IPS DF 6.9 (cell line): ENCODE measurements at regions not wholly inside any gene's neighbourhood (a gene's known extent, or its start where the extent isn't known, plus 50 kb on each side); places are given as distances from the start of the nearest gene placed in this dataset.

Experiments used
- DNase-seq: peaks from one replicate; pipeline ENCODE4 v3.0.0-alpha.2; 2013; ENCODE audit warnings: low read depth, low spot score
- H3K27ac ChIP-seq: one replicate; pipeline ENCODE4 v1.5.1; 2013; ENCODE audit warnings: low read length, control low read depth
- H3K27me3 ChIP-seq: 2 replicates; pipeline ENCODE4 v1.6.1; 2013; ENCODE audit warnings: mild to moderate bottlenecking, low read length; ENCODE audit not compliant: control insufficient read depth, insufficient read depth
- H3K36me3 ChIP-seq: 2 replicates; pipeline ENCODE4 v1.6.1; 2013; ENCODE audit warnings: low read length; ENCODE audit not compliant: control insufficient read depth, insufficient read depth
- H3K4me1 ChIP-seq: 2 replicates; pipeline ENCODE4 v1.6.1; 2013; ENCODE audit warnings: low read length; ENCODE audit not compliant: control insufficient read depth, insufficient read depth
- H3K4me3 ChIP-seq: 2 replicates; pipeline ENCODE4 v1.5.1; 2013; ENCODE audit warnings: mild to moderate bottlenecking, low read length
- H3K9me3 ChIP-seq: 2 replicates; pipeline ENCODE4 v1.6.1; 2013; ENCODE audit warnings: low read length, inconsistent platforms; ENCODE audit not compliant: control insufficient read depth, insufficient read depth
- WGBS: extraction: QIAGEN DNeasy Blood & Tissue Kit; methylation state at CpG from one replicate; pipeline ENCODE4 v1.1.7; 2013; ENCODE audit warnings: mixed read lengths, missing lambda C conversion rate; ENCODE audit not compliant: insufficient read length, insufficient coverage; 5-methylcytosine and 5-hydroxymethylcytosine counted together

GRCh38 chr19:30074096-30074495, 132.1 kb downstream of the URI1 start:
- Histone ChIP-seq H3K9me3 (no peaks in the 10 kb centered on the region), H3K36me3 (no peaks in the 10 kb centered on the region), H3K4me1 (no peaks in the 10 kb centered on the region; the same call in 1 of the 2 replicates), H3K27me3 (no peaks in the 10 kb centered on the region), H3K4me3 (no peak overlapping the region), H3K27ac (no peak overlapping the region)
- no peak for DNase-seq
- no CpG with 5 or more reads among the region's 7 CpGs for WGBS

GRCh38 chr19:30074741-30075715, 133.0 kb downstream of the URI1 start:
- Histone ChIP-seq H3K4me3 (no peak overlapping the region), H3K9me3 (no peaks in the 10 kb centered on the region), H3K27ac (no peak overlapping the region), H3K36me3 (no peaks in the 10 kb centered on the region), H3K27me3 (no peaks in the 10 kb centered on the region), H3K4me1 (no peaks in the 10 kb centered on the region; the same call in 1 of the 2 replicates)
- DNase-seq = no peak
- 100% methylated on average over 1 of the region's 12 CpGs for WGBS

GRCh38 chr19:30076101-30076551, 134.1 kb downstream of the URI1 start:
- DNase-seq = no peak
- Histone ChIP-seq H3K4me1 (no peaks in the 10 kb centered on the region; the same call in 1 of the 2 replicates), H3K36me3 (no peaks in the 10 kb centered on the region), H3K9me3 (no peaks in the 10 kb centered on the region), H3K27ac (no peak overlapping the region), H3K4me3 (no peak overlapping the region), H3K27me3 (no peaks in the 10 kb centered on the region)
- no CpG with 5 or more reads among the region's 11 CpGs for WGBS

- no CpG with 5 or more reads among the region's 14 CpGs for WGBS
- H3K36me3 ChIP-seq = no peaks in the 10 kb centered on the region
- H3K9me3 ChIP-seq = no peaks in the 10 kb centered on the region
- no peak for DNase-seq
- H3K4me1 ChIP-seq = no peaks in the 10 kb centered on the region; the same call in 1 of the 2 replicates
- no peak overlapping the region for H3K4me3 ChIP-seq
- no peak overlapping the region for H3K27ac ChIP-seq
- no peaks in the 10 kb centered on the region for H3K27me3 ChIP-seq
Measured at GRCh38 chr19:30076751-30077670, 135.0 kb downstream of the URI1 start.

GRCh38 chr19:30077851-30078355, 135.9 kb downstream of the URI1 start:
- Histone ChIP-seq H3K36me3 (no peaks in the 10 kb centered on the region), H3K27me3 (no peaks in the 10 kb centered on the region), H3K4me3 (no peak overlapping the region), H3K9me3 (no peaks in the 10 kb centered on the region), H3K27ac (no peak overlapping the region), H3K4me1 (no peaks in the 10 kb centered on the region; the same call in 1 of the 2 replicates)
- DNase-seq = no peak
- no CpG with 5 or more reads among the region's 10 CpGs for WGBS

GRCh38 chr19:30078381-30078910, 136.4 kb downstream of the URI1 start:
- Histone ChIP-seq H3K27ac (no peak overlapping the region), H3K4me1 (no peaks in the 10 kb centered on the region; the same call in 1 of the 2 replicates), H3K9me3 (no peaks in the 10 kb centered on the region), H3K36me3 (no peaks in the 10 kb centered on the region), H3K27me3 (no peaks in the 10 kb centered on the region), H3K4me3 (no peak overlapping the region)
- no CpG with 5 or more reads among the region's 5 CpGs for WGBS
- DNase-seq = no peak

- Histone ChIP-seq H3K4me3 (no peak overlapping the region), H3K36me3 (no peaks in the 10 kb centered on the region), H3K9me3 (no peaks in the 10 kb centered on the region), H3K4me1 (no peaks in the 10 kb centered on the region; the same call in 1 of the 2 replicates), H3K27me3 (no peaks in the 10 kb centered on the region), H3K27ac (no peak overlapping the region)
- no CpG with 5 or more reads among the region's 4 CpGs for WGBS
- no peak for DNase-seq
Measured at GRCh38 chr19:30079200-30079599, 137.2 kb downstream of the URI1 start.

GRCh38 chr19:30082168-30082567, 140.1 kb downstream of the URI1 start:
- Histone ChIP-seq H3K9me3 (no peaks in the 10 kb centered on the region), H3K27me3 (no peaks in the 10 kb centered on the region), H3K27ac (no peak overlapping the region), H3K4me1 (no peaks in the 10 kb centered on the region), H3K36me3 (no peaks in the 10 kb centered on the region), H3K4me3 (no peak overlapping the region)
- WGBS = no CpG with 5 or more reads among the region's 6 CpGs
- no peak for DNase-seq

GRCh38 chr19:30082611-30083010, 140.6 kb downstream of the URI1 start:
- WGBS = no CpG with 5 or more reads among the region's 5 CpGs
- no peaks in the 10 kb centered on the region for H3K9me3 ChIP-seq
- H3K27me3 ChIP-seq = no peaks in the 10 kb centered on the region
- no peak overlapping the region for H3K4me3 ChIP-seq
- H3K4me1 ChIP-seq = no peaks in the 10 kb centered on the region
- H3K36me3 ChIP-seq = no peaks in the 10 kb centered on the region
- DNase-seq = no peak
- H3K27ac ChIP-seq = no peak overlapping the region
